ENCODE measurements at regions not wholly inside any gene's neighbourhood (a gene's known extent, or its start where the extent isn't known, plus 50 kb on each side); places are given as distances from the start of the nearest gene placed in this dataset.

- Histone ChIP-seq H3K4me2 (no peak overlapping the region), H3K36me3 (ENCODE audit: insufficient read depth) (no peaks in the 10 kb centered on the region), H3K79me2 (replicated peaks; ENCODE audit: insufficient read depth) (no peaks in the 10 kb centered on the region), H4K20me1 (replicated peaks; ENCODE audit: insufficient read depth) (no peaks in the 10 kb centered on the region), H3K27ac (ENCODE audit: low read depth) (no peak overlapping the region), H3K9me2 (ENCODE audit: insufficient read depth) (no peaks in the 10 kb centered on the region), H3K4me3 (no peak overlapping the region), H3K27me3 (ENCODE audit: insufficient read depth) (no peaks in the 10 kb centered on the region), H2AFZ (no peak overlapping the region), H3K4me1 (ENCODE audit: insufficient read depth) (no peaks in the 10 kb centered on the region), H3F3A (replicated peaks; ENCODE audit: low read depth) (no peaks in the 10 kb centered on the region)
- Mint-ChIP-seq H3K27me3 (ENCODE audit: insufficient read depth, low read depth, poor library complexity) (no peaks in the 10 kb centered on the region), H3K9me3 (peaks cover 6% of the 10 kb centered on the region; the same call in 2 of the 3 replicates), H3K4me1 (peaks cover 3% of the 10 kb centered on the region; the same call in 1 of the 3 replicates), H3K36me3 (ENCODE audit: low read depth) (no peaks in the 10 kb centered on the region), H3K27ac (no peak overlapping the region), H3K4me3 (no peak overlapping the region)
- TF ChIP-seq ZNF114 (CRISPR knock-in tag; IDR thresholded peaks at IDR 0.05) = no peak
- TF ChIP-seq, protein P1, sequence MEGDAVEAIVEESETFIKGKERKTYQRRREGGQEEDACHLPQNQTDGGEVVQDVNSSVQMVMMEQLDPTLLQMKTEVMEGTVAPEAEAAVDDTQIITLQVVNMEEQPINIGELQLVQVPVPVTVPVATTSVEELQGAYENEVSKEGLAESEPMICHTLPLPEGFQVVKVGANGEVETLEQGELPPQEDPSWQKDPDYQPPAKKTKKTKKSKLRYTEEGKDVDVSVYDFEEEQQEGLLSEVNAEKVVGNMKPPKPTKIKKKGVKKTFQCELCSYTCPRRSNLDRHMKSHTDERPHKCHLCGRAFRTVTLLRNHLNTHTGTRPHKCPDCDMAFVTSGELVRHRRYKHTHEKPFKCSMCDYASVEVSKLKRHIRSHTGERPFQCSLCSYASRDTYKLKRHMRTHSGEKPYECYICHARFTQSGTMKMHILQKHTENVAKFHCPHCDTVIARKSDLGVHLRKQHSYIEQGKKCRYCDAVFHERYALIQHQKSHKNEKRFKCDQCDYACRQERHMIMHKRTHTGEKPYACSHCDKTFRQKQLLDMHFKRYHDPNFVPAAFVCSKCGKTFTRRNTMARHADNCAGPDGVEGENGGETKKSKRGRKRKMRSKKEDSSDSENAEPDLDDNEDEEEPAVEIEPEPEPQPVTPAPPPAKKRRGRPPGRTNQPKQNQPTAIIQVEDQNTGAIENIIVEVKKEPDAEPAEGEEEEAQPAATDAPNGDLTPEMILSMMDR (conservative IDR thresholded peaks at IDR 0.05; ENCODE audit: low read depth in 2 of 2) = peak; percentile 39 to 69; a peak in 3 of 4 replicates
- TF ChIP-seq ETS1 (IDR thresholded peaks at IDR 0.05) = no peak
- TF ChIP-seq EZH2 (IDR thresholded peaks at IDR 0.05; ENCODE audit: low read depth, unreplicated experiment) = no peak
- TF ChIP-seq ZNF331 (CRISPR knock-in tag; IDR thresholded peaks at IDR 0.05; ENCODE audit: low read depth) = no peak
- no peak for TF ChIP-seq CREB1 (CRISPR knock-in tag; IDR thresholded peaks at IDR 0.05; ENCODE audit: low read depth)
- TF ChIP-seq NANOG (IDR thresholded peaks at IDR 0.05; ENCODE audit: borderline replicate concordance) = no peak
- DNase-seq (ENCODE audit: low spot score) (peak; percentile 38), ATAC-seq (peak; percentile 89)
These were observed 350.8 kb downstream of the DMRT2 start for GRCh38 chr9:1400983-1401382.

DNA sequence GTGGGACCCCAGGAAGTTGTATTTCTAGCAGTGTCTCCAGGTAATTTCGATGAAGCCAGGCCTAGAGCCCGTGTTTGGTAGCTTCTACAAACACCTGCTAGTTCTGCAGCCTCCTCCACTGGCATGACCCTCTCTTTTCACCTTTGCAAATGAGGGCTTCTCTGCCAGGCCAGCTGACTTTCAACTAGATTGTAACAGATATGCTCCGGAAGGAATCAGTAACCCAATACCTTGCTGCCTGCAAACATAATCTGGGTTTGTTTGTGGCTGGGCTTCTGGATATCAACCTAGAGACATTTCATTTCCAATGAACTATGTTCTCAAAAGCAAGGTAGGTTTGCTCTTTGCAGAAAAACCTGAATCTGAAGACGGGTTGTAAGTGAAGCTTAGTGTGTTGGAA, 354.8 kb downstream of the DMRT2 start:
- Histone ChIP-seq H2AFZ (no peak overlapping the region), H3K4me3 (no peak overlapping the region), H3F3A (replicated peaks; ENCODE audit: low read depth) (no peaks in the 10 kb centered on the region), H3K4me2 (no peak overlapping the region), H3K27me3 (ENCODE audit: insufficient read depth) (no peaks in the 10 kb centered on the region), H3K36me3 (ENCODE audit: insufficient read depth) (no peaks in the 10 kb centered on the region), H3K79me2 (replicated peaks; ENCODE audit: insufficient read depth) (no peaks in the 10 kb centered on the region), H3K9me2 (ENCODE audit: insufficient read depth) (no peaks in the 10 kb centered on the region), H4K20me1 (replicated peaks; ENCODE audit: insufficient read depth) (no peaks in the 10 kb centered on the region), H3K27ac (ENCODE audit: low read depth) (no peak overlapping the region), H3K4me1 (ENCODE audit: insufficient read depth) (no peaks in the 10 kb centered on the region)
- TF ChIP-seq ETS1 (IDR thresholded peaks at IDR 0.05) = no peak
- TF ChIP-seq EZH2 (IDR thresholded peaks at IDR 0.05; ENCODE audit: low read depth, unreplicated experiment) = no peak
- TF ChIP-seq ZNF331 (CRISPR knock-in tag; IDR thresholded peaks at IDR 0.05; ENCODE audit: low read depth) = no peak
- no peak for TF ChIP-seq NANOG (IDR thresholded peaks at IDR 0.05; ENCODE audit: borderline replicate concordance)
- TF ChIP-seq ZNF462 (CRISPR knock-in tag; IDR thresholded peaks at IDR 0.05) = no peak
- TF ChIP-seq CREB1 (CRISPR knock-in tag; IDR thresholded peaks at IDR 0.05; ENCODE audit: low read depth) = no peak
- Mint-ChIP-seq H3K27me3 (ENCODE audit: insufficient read depth, low read depth, poor library complexity) (no peaks in the 10 kb centered on the region), H3K27ac (no peak overlapping the region), H3K4me3 (no peak overlapping the region), H3K4me1 (peaks cover 3% of the 10 kb centered on the region; the same call in 1 of the 3 replicates), H3K9me3 (no peaks in the 10 kb centered on the region), H3K36me3 (ENCODE audit: low read depth) (no peaks in the 10 kb centered on the region)
- ATAC-seq (no peak), DNase-seq (ENCODE audit: low spot score) (no peak)

Data from GM23338 (cell line).